GM13976 (cell line): ENCODE measurements at regions not wholly inside any gene's neighbourhood (a gene's known extent, or its start where the extent isn't known, plus 50 kb on each side); places are given as distances from the start of the nearest gene placed in this dataset.
A peak's percentile ranks its signal among the peaks of the same experiment; 100 is the strongest.

Experiments used
- DNase-seq: peaks from one replicate; pipeline ENCODE4 v3.0.0; 2012; ENCODE audit warnings: low spot score
- CTCF ChIP-seq: IDR thresholded peaks from 2 replicates; pipeline ENCODE4 v1.5.1; 2012; ENCODE audit warnings: borderline replicate concordance, mild to moderate bottlenecking; ENCODE audit not compliant: insufficient read depth; ENCODE audit errors: extremely low read depth, missing control alignments, control extremely low read depth
- in situ Hi-C: fragments of 300-500 bp; cut with MboI; formaldehyde crosslinking; loops from one replicate; pipeline ENCODE4 v1.12.0; 2022; ENCODE audit warnings: low sequenced_read_pairs, mixed read lengths, inconsistent platforms; ENCODE audit not compliant: unreplicated experiment

- peak; percentile 59 for DNase-seq
- TF ChIP-seq CTCF: peak; percentile 69
- in situ Hi-C loops: no loop called here
Measured at GRCh38 chr17:33674685-33675084, 381.6 kb upstream of the ASIC2 start.

- no peak for TF ChIP-seq CTCF
- DNase-seq: no peak
- in situ Hi-C loops: no loop called here
Measured at GRCh38 chr17:33676444-33676843, 383.3 kb upstream of the ASIC2 start.

- in situ Hi-C loops: no loop called here
Measured at GRCh38 chr17:33679595-33679994, 386.5 kb upstream of the ASIC2 start.

GRCh38 chr17:33680472-33680871 lies 387.4 kb upstream of the ASIC2 start:
- no peak for TF ChIP-seq CTCF
- no peak for DNase-seq
- in situ Hi-C loops: no loop called here

More at GRCh38 chr17:33679595-33679994, 386.5 kb upstream of the ASIC2 start:
- no peak for DNase-seq
- no peak for TF ChIP-seq CTCF

- TF ChIP-seq CTCF: no peak
- no peak for DNase-seq
- in situ Hi-C loops: no loop called here
Measured at GRCh38 chr17:33682599-33682998, 389.5 kb upstream of the ASIC2 start.

- no peak for DNase-seq
- TF ChIP-seq CTCF: no peak
- in situ Hi-C loops: no loop called here
Measured at GRCh38 chr17:33684735-33685134, 391.6 kb upstream of the ASIC2 start.

- in situ Hi-C loops: no loop called here
- DNase-seq: peak; percentile 37
- peak; percentile 21 for TF ChIP-seq CTCF
Measured at GRCh38 chr17:33686171-33686570, 393.1 kb upstream of the ASIC2 start.
